NT2/D1 (cell line): ENCODE measurements at regions not wholly inside any gene's neighbourhood (a gene's known extent, or its start where the extent isn't known, plus 50 kb on each side); places are given as distances from the start of the nearest gene placed in this dataset.

Source experiments
- SUZ12 ChIP-seq: IDR thresholded peaks from 2 replicates; pipeline ENCODE4 v1.6.1; 2011; ENCODE audit not compliant: insufficient read length, insufficient read depth; ENCODE audit errors: extremely low read depth
- YY1 ChIP-seq: IDR thresholded peaks from 2 replicates; pipeline ENCODE4 v1.6.1; 2011; ENCODE audit not compliant: insufficient read length, insufficient read depth
- ZNF274 ChIP-seq: IDR thresholded peaks from 2 replicates; pipeline ENCODE4 v1.6.1; 2011; ENCODE audit warnings: mild to moderate bottlenecking, low read depth, low read length

- TF ChIP-seq YY1 (no peak), ZNF274 (no peak), SUZ12 (no peak)
These were observed 137.0 kb upstream of the STXBP5 start for GRCh38 chr6:147067184-147067583.
